ENCODE measurements at regions not wholly inside any gene's neighbourhood (a gene's known extent, or its start where the extent isn't known, plus 50 kb on each side); places are given as distances from the start of the nearest gene placed in this dataset.

GRCh38 chr6:81216668-81217067, 535.8 kb downstream of the TENT5A start:
- no peaks in the 10 kb centered on the region for H3K9me3 ChIP-seq (ENCODE audit: control insufficient read depth, insufficient read depth, low read depth, low read length)
- POLR2A ChIA-PET: no interaction called here

More at GRCh38 chr6:81216668-81217067, 535.8 kb downstream of the TENT5A start:
- no peak overlapping the region for H3K4me3 ChIP-seq (ENCODE audit: low read depth, low read length)
- no peaks in the 10 kb centered on the region for H3K36me3 ChIP-seq (ENCODE audit: control insufficient read depth in 2 of 2, insufficient read depth in 1 of 2, low read length in 2 of 2)
- no peak overlapping the region for H3K27ac ChIP-seq (ENCODE audit: extremely low read depth, low read depth, low read length)
- TF ChIP-seq MEIS1 (CRISPR knock-in tag; IDR thresholded peaks at IDR 0.05; ENCODE audit: borderline replicate concordance): no peak
- TF ChIP-seq ZNF48 (tag by site-specific recombination; IDR thresholded peaks at IDR 0.05): no peak
- no peak for TF ChIP-seq SCRT1 (tag by site-specific recombination; IDR thresholded peaks at IDR 0.05; ENCODE audit: borderline replicate concordance)
- TF ChIP-seq ZNF132 (tag by site-specific recombination; IDR thresholded peaks at IDR 0.05; ENCODE audit: borderline replicate concordance): no peak
- no peak for TF ChIP-seq PBX3 (CRISPR knock-in tag; IDR thresholded peaks at IDR 0.05)
- no peak for TF ChIP-seq ZNF555 (tag by site-specific recombination; conservative IDR thresholded peaks at IDR 0.05)
- no peak for TF ChIP-seq ZNF37A (tag by site-specific recombination; IDR thresholded peaks at IDR 0.05)
- no peak for TF ChIP-seq ZNF426 (tag by site-specific recombination; IDR thresholded peaks at IDR 0.05)
- TF ChIP-seq ZSCAN16 (tag by site-specific recombination; IDR thresholded peaks at IDR 0.05): no peak
- no peak for TF ChIP-seq REST (tag by site-specific recombination; IDR thresholded peaks at IDR 0.05)
- TF ChIP-seq IKZF3 (tag by site-specific recombination; IDR thresholded peaks at IDR 0.05): no peak
- no peak for TF ChIP-seq ZBTB7A (tag by site-specific recombination; IDR thresholded peaks at IDR 0.05; ENCODE audit: low read depth)
- no peak for TF ChIP-seq INSM2 (tag by site-specific recombination; IDR thresholded peaks at IDR 0.05)
- no peak for TF ChIP-seq PRDM4 (tag by site-specific recombination; IDR thresholded peaks at IDR 0.05)
- no peak for TF ChIP-seq ZNF473 (tag by site-specific recombination; IDR thresholded peaks at IDR 0.05)
- no peak for TF ChIP-seq ZNF214 (tag by site-specific recombination; IDR thresholded peaks at IDR 0.05; ENCODE audit: borderline replicate concordance)
- TF ChIP-seq ZNF404 (tag by site-specific recombination; IDR thresholded peaks at IDR 0.05): no peak
- CTCF ChIA-PET: no interaction called here
- no peaks in the 10 kb centered on the region for H3K4me1 ChIP-seq (ENCODE audit: control insufficient read depth, insufficient read depth, low read length)
